22Rv1 (cell line): ENCODE measurements at regions not wholly inside any gene's neighbourhood (a gene's known extent, or its start where the extent isn't known, plus 50 kb on each side); places are given as distances from the start of the nearest gene placed in this dataset.

Experiments used
- CTCF ChIP-seq: fragments of 450-650 bp; IDR thresholded peaks from 2 replicates; pipeline ENCODE4 v1.5.1; 2017; ENCODE audit warnings: mild to moderate bottlenecking
- ZFX ChIP-seq: fragments of 450-650 bp; IDR thresholded peaks from 2 replicates; pipeline ENCODE4 v1.6.1; 2017; ENCODE audit warnings: antibody characterized with exemption, borderline replicate concordance

GRCh38 chr4:89538886-89539285 is 231.3 kb upstream of the GPRIN3 start:
- TF ChIP-seq CTCF (no peak), ZFX (no peak)
